ENCODE measurements at regions not wholly inside any gene's neighbourhood (a gene's known extent, or its start where the extent isn't known, plus 50 kb on each side); places are given as distances from the start of the nearest gene placed in this dataset.

DNA sequence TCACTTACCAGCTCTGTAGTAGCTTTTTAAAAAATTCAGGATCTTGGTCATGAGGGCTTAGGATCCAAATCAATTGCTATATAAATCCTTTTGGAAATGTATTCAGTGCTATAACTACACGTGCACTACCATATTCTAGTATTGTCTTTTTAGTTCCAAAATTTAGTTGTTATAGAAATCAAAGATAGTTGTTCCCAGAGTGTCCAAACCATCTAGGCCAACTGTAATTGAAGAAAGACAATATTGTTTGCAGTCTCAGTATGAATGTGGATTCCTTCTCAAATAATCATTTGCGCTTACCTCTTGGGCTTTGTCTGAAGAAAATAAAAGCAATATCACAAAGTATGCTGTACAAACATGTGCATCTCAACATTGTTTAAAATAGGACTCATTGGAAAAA is 184.1 kb upstream of the EDNRB start:
- no peak overlapping the region for H3K4me3 ChIP-seq (ENCODE audit: low read depth, low read length)
- no peak for TF ChIP-seq CTCF (IDR thresholded peaks at IDR 0.05; ENCODE audit: low read depth, low read length, missing control alignments)
- no peak for DNase-seq (ENCODE audit: low read depth)

DNA sequence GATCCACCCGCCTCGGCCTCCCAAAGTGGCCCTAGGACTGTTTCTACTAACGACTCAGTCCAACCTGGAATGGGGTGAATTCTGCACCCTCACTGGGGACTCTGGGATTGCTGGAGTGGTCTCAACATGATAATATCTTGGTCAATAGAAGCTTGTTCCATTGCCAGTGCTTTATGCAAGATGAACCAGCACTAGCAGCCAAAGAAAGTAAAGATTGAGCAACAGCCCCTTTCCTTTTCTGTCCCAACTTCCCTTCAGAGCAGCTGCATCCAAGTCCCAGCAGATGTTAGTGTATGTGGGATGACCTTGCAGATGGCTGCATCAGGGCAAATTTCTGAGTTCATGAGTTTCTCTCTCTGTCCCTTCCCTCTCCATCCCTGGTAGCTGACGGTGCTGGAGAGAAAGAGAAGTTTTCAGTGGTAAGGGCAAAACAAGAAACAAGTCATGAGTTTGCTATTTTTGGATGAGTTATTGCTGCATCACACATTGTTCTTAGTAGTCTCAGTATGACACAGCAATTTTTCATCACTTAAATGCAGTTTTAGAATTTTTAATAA is 183.6 kb upstream of the EDNRB start:
- TF ChIP-seq CTCF (IDR thresholded peaks at IDR 0.05; ENCODE audit: low read depth, low read length, missing control alignments), result no peak
- H3K4me3 ChIP-seq (ENCODE audit: low read depth, low read length), result no peak overlapping the region
- no peak for DNase-seq (ENCODE audit: low read depth)

- no peak for TF ChIP-seq CTCF (IDR thresholded peaks at IDR 0.05; ENCODE audit: low read depth, low read length, missing control alignments)
- no peak for DNase-seq (ENCODE audit: low read depth)
- no peak overlapping the region for H3K4me3 ChIP-seq (ENCODE audit: low read depth, low read length)
Measured at GRCh38 chr13:78100486-78100885, 181.9 kb upstream of the EDNRB start.

DNA sequence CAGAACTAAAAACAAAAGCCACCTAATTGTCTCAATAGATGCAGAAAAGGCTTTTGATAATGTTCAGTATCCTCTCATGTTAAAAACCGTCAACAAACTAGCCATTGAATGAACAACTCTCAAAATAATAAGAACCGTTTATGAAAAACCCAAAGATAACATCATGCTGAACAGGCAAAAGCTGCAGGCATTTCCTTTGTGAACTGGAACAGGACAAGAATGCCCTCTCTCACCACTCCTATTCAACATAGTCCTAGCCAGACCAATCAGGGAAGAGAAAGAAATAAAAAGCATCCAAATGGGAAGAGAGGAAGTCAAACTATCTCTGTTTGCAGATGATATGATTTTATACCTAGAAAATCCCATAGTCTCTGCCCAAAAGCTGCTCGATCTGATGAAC is 179.6 kb upstream of the EDNRB start:
- DNase-seq (ENCODE audit: low read depth), result no peak
- H3K4me3 ChIP-seq (ENCODE audit: low read depth, low read length), result no peak overlapping the region
- TF ChIP-seq CTCF (IDR thresholded peaks at IDR 0.05; ENCODE audit: low read depth, low read length, missing control alignments), result no peak

GRCh38 chr13:78096221-78096620 is 177.6 kb upstream of the EDNRB start:
- TF ChIP-seq CTCF (IDR thresholded peaks at IDR 0.05; ENCODE audit: low read depth, low read length, missing control alignments), result no peak

GRCh38 chr13:78087966-78088678 is 169.5 kb upstream of the EDNRB start:
- DNase-seq (ENCODE audit: low read depth), result no peak
- no peak overlapping the region for H3K4me3 ChIP-seq (ENCODE audit: low read depth, low read length)
- TF ChIP-seq CTCF (IDR thresholded peaks at IDR 0.05; ENCODE audit: low read depth, low read length, missing control alignments), result no peak

More at GRCh38 chr13:78096221-78096620, 177.6 kb upstream of the EDNRB start:
- DNase-seq (ENCODE audit: low read depth), result no peak
- no peak overlapping the region for H3K4me3 ChIP-seq (ENCODE audit: low read depth, low read length)

All from GM12864 (cell line).